ENCODE measurements at regions not wholly inside any gene's neighbourhood (a gene's known extent, or its start where the extent isn't known, plus 50 kb on each side); places are given as distances from the start of the nearest gene placed in this dataset.

GRCh38 chr10:129285459-129285858 lies 181.6 kb upstream of the MGMT start:
- DNase-seq (ENCODE audit: low read depth) = no peak

- DNase-seq (ENCODE audit: low read depth) = no peak
These were observed 177.9 kb upstream of the MGMT start for GRCh38 chr10:129288999-129289584.

GRCh38 chr10:129293991-129294700 lies 172.9 kb upstream of the MGMT start:
- no peak for DNase-seq (ENCODE audit: low read depth)

GRCh38 chr10:129294944-129295343 lies 172.1 kb upstream of the MGMT start:
- DNase-seq (ENCODE audit: low read depth) = no peak

- no peak for DNase-seq (ENCODE audit: low read depth)
These were observed 162.0 kb upstream of the MGMT start for GRCh38 chr10:129305046-129305445.

- no peak for DNase-seq (ENCODE audit: low read depth)
These were observed 159.9 kb upstream of the MGMT start for GRCh38 chr10:129307141-129307540.

GRCh38 chr10:129308953-129309564 lies 158.0 kb upstream of the MGMT start:
- no peak for DNase-seq (ENCODE audit: low read depth)

GRCh38 chr10:129309565-129309964 lies 157.5 kb upstream of the MGMT start:
- DNase-seq (ENCODE audit: low read depth) = no peak

- no peak for DNase-seq (ENCODE audit: low read depth)
These were observed 156.2 kb upstream of the MGMT start for GRCh38 chr10:129310881-129311280.

- DNase-seq (ENCODE audit: low read depth) = no peak
These were observed 147.1 kb upstream of the MGMT start for GRCh38 chr10:129319934-129320333.

GRCh38 chr10:129320340-129320739 lies 146.7 kb upstream of the MGMT start:
- DNase-seq (ENCODE audit: low read depth) = no peak

- no peak for DNase-seq (ENCODE audit: low read depth)
These were observed 145.3 kb upstream of the MGMT start for GRCh38 chr10:129321727-129322126.

GRCh38 chr10:129322933-129323820 lies 143.9 kb upstream of the MGMT start:
- DNase-seq (ENCODE audit: low read depth) = no peak

GRCh38 chr10:129323879-129324278 lies 143.2 kb upstream of the MGMT start:
- no peak for DNase-seq (ENCODE audit: low read depth)

- DNase-seq (ENCODE audit: low read depth) = no peak
These were observed 141.1 kb upstream of the MGMT start for GRCh38 chr10:129325893-129326292.

- no peak for DNase-seq (ENCODE audit: low read depth)
These were observed 138.5 kb upstream of the MGMT start for GRCh38 chr10:129328546-129328945.

GRCh38 chr10:129329385-129330055 lies 137.5 kb upstream of the MGMT start:
- no peak for DNase-seq (ENCODE audit: low read depth)

GRCh38 chr10:129330211-129330610 lies 136.8 kb upstream of the MGMT start:
- no peak for DNase-seq (ENCODE audit: low read depth)

- DNase-seq (ENCODE audit: low read depth) = no peak
These were observed 135.7 kb upstream of the MGMT start for GRCh38 chr10:129331207-129331838.

- no peak for DNase-seq (ENCODE audit: low read depth)
These were observed 135.2 kb upstream of the MGMT start for GRCh38 chr10:129331839-129332220.

- no peak for DNase-seq (ENCODE audit: low read depth)
These were observed 134.6 kb upstream of the MGMT start for GRCh38 chr10:129332476-129332875.

GRCh38 chr10:129333706-129334105 lies 133.3 kb upstream of the MGMT start:
- no peak for DNase-seq (ENCODE audit: low read depth)
